ENCODE measurements at regions not wholly inside any gene's neighbourhood (a gene's known extent, or its start where the extent isn't known, plus 50 kb on each side); places are given as distances from the start of the nearest gene placed in this dataset.
"Not testable (repeated sequence)": the region's sequence is repeated elsewhere in the genome, so short reads cannot be mapped to it uniquely, and the experiment has no call there.

- Histone ChIP-seq H3K36me3 (ENCODE audit: insufficient read depth, low read length) (no peaks in the 10 kb centered on the region), H3K4me1 (ENCODE audit: insufficient read depth, low read length) (no peaks in the 10 kb centered on the region), H3K9ac (ENCODE audit: low read depth, low read length) (no peak overlapping the region), H3K9me3 (ENCODE audit: control insufficient read depth, insufficient read depth, low read length) (no peaks in the 10 kb centered on the region)
Observed at GRCh38 chr13:50461189-50461588, 382.3 kb downstream of the DLEU7 start.

- H3K9ac ChIP-seq (ENCODE audit: low read depth, low read length), result no peak overlapping the region
- no peaks in the 10 kb centered on the region for H3K36me3 ChIP-seq (ENCODE audit: insufficient read depth, low read length)
- no peaks in the 10 kb centered on the region for H3K9me3 ChIP-seq (ENCODE audit: control insufficient read depth, insufficient read depth, low read length)
- no peaks in the 10 kb centered on the region for H3K4me1 ChIP-seq (ENCODE audit: insufficient read depth, low read length)
Observed at GRCh38 chr13:50463719-50464118, 379.8 kb downstream of the DLEU7 start.

- no peaks in the 10 kb centered on the region for H3K4me1 ChIP-seq (ENCODE audit: insufficient read depth, low read length)
- H3K36me3 ChIP-seq (ENCODE audit: insufficient read depth, low read length), result no peaks in the 10 kb centered on the region
- no peaks in the 10 kb centered on the region for H3K9me3 ChIP-seq (ENCODE audit: control insufficient read depth, insufficient read depth, low read length)
- no peak overlapping the region for H3K9ac ChIP-seq (ENCODE audit: low read depth, low read length)
Observed at GRCh38 chr13:50464349-50465251, 378.9 kb downstream of the DLEU7 start.

- Histone ChIP-seq H3K9ac (ENCODE audit: low read depth, low read length) (no peak overlapping the region), H3K36me3 (ENCODE audit: insufficient read depth, low read length) (no peaks in the 10 kb centered on the region), H3K4me1 (ENCODE audit: insufficient read depth, low read length) (no peaks in the 10 kb centered on the region), H3K9me3 (ENCODE audit: control insufficient read depth, insufficient read depth, low read length) (no peaks in the 10 kb centered on the region)
Observed at GRCh38 chr13:50466456-50466855, 377.0 kb downstream of the DLEU7 start.

- Histone ChIP-seq H3K9ac (ENCODE audit: low read depth, low read length) (no peak overlapping the region), H3K9me3 (ENCODE audit: control insufficient read depth, insufficient read depth, low read length) (no peaks in the 10 kb centered on the region), H3K4me1 (ENCODE audit: insufficient read depth, low read length) (no peaks in the 10 kb centered on the region), H3K36me3 (ENCODE audit: insufficient read depth, low read length) (no peaks in the 10 kb centered on the region)
Observed at GRCh38 chr13:50467156-50468110, 376.1 kb downstream of the DLEU7 start.

GRCh38 chr13:50468849-50469669, 374.4 kb downstream of the DLEU7 start:
- H3K36me3 ChIP-seq (ENCODE audit: insufficient read depth, low read length), result no peaks in the 10 kb centered on the region
- H3K9ac ChIP-seq (ENCODE audit: low read depth, low read length), result no peak overlapping the region
- H3K4me1 ChIP-seq (ENCODE audit: insufficient read depth, low read length), result no peaks in the 10 kb centered on the region
- no peaks in the 10 kb centered on the region for H3K9me3 ChIP-seq (ENCODE audit: control insufficient read depth, insufficient read depth, low read length)

- H3K9ac ChIP-seq (ENCODE audit: low read depth, low read length); H3K36me3 ChIP-seq (ENCODE audit: insufficient read depth, low read length); H3K9me3 ChIP-seq (ENCODE audit: control insufficient read depth, insufficient read depth, low read length); H3K4me1 ChIP-seq (ENCODE audit: insufficient read depth, low read length): not testable (repeated sequence)
Observed at GRCh38 chr13:50473050-50473449, 370.4 kb downstream of the DLEU7 start.

- Histone ChIP-seq H3K9me3 (ENCODE audit: control insufficient read depth, insufficient read depth, low read length) (no peaks in the 10 kb centered on the region), H3K9ac (ENCODE audit: low read depth, low read length) (no peak overlapping the region), H3K36me3 (ENCODE audit: insufficient read depth, low read length) (no peaks in the 10 kb centered on the region), H3K4me1 (ENCODE audit: insufficient read depth, low read length) (no peaks in the 10 kb centered on the region)
Observed at GRCh38 chr13:50474088-50474662, 369.3 kb downstream of the DLEU7 start.

GRCh38 chr13:50476577-50477285, 366.8 kb downstream of the DLEU7 start:
- H3K9ac ChIP-seq (ENCODE audit: low read depth, low read length), result no peak overlapping the region
- no peaks in the 10 kb centered on the region for H3K9me3 ChIP-seq (ENCODE audit: control insufficient read depth, insufficient read depth, low read length)
- H3K4me1 ChIP-seq (ENCODE audit: insufficient read depth, low read length), result no peaks in the 10 kb centered on the region
- H3K36me3 ChIP-seq (ENCODE audit: insufficient read depth, low read length), result no peaks in the 10 kb centered on the region

GRCh38 chr13:50481936-50482335, 361.6 kb downstream of the DLEU7 start:
- Histone ChIP-seq H3K36me3 (ENCODE audit: insufficient read depth, low read length) (no peaks in the 10 kb centered on the region), H3K4me1 (ENCODE audit: insufficient read depth, low read length) (no peaks in the 10 kb centered on the region), H3K9me3 (ENCODE audit: control insufficient read depth, insufficient read depth, low read length) (no peaks in the 10 kb centered on the region), H3K9ac (ENCODE audit: low read depth, low read length) (no peak overlapping the region)

- no peak overlapping the region for H3K9ac ChIP-seq (ENCODE audit: low read depth, low read length)
- no peaks in the 10 kb centered on the region for H3K4me1 ChIP-seq (ENCODE audit: insufficient read depth, low read length)
- no peaks in the 10 kb centered on the region for H3K36me3 ChIP-seq (ENCODE audit: insufficient read depth, low read length)
- no peaks in the 10 kb centered on the region for H3K9me3 ChIP-seq (ENCODE audit: control insufficient read depth, insufficient read depth, low read length)
Observed at GRCh38 chr13:50483416-50483815, 360.1 kb downstream of the DLEU7 start.

GRCh38 chr13:50484472-50485113, 358.9 kb downstream of the DLEU7 start:
- Histone ChIP-seq H3K4me1 (ENCODE audit: insufficient read depth, low read length) (no peaks in the 10 kb centered on the region), H3K9me3 (ENCODE audit: control insufficient read depth, insufficient read depth, low read length) (no peaks in the 10 kb centered on the region), H3K9ac (ENCODE audit: low read depth, low read length) (no peak overlapping the region), H3K36me3 (ENCODE audit: insufficient read depth, low read length) (no peaks in the 10 kb centered on the region)

All from ES-I3 (cell line).